Neural progenitor cell (in vitro differentiated cells): ENCODE measurements at regions not wholly inside any gene's neighbourhood (a gene's known extent, or its start where the extent isn't known, plus 50 kb on each side); places are given as distances from the start of the nearest gene placed in this dataset.

ENCODE experiments used
- DNase-seq: peaks from one replicate; pipeline ENCODE4 v3.0.0-alpha.2; 2016; ENCODE audit warnings: low spot score
- H2AFZ ChIP-seq: fragments of 200-600 bp; sonication (generic); replicated peaks from 2 replicates; pipeline ENCODE4 v1.6.1; 2016; ENCODE audit warnings: antibody characterized with exemption
- H3F3A ChIP-seq: fragments of 200-600 bp; sonication (generic); 2 replicates; pipeline ENCODE4 v1.6.1; 2016; ENCODE audit warnings: antibody characterized with exemption, low read depth
- H3K27ac ChIP-seq: fragments of 200-600 bp; sonication (generic); 2 replicates; pipeline ENCODE4 v1.5.1; 2016; ENCODE audit warnings: mild to moderate bottlenecking
- H3K27me3 ChIP-seq: fragments of 200-600 bp; sonication (generic); 2 replicates; pipeline ENCODE4 v1.6.1; 2016; ENCODE audit warnings: mild to moderate bottlenecking, moderate library complexity
- H3K36me3 ChIP-seq: fragments of 200-600 bp; sonication (generic); 2 replicates; pipeline ENCODE4 v1.5.1; 2016
- H3K4me1 ChIP-seq: fragments of 200-600 bp; sonication (generic); 2 replicates; pipeline ENCODE4 v1.6.1; 2016; ENCODE audit warnings: mixed run types
- H3K4me2 ChIP-seq: fragments of 200-600 bp; sonication (generic); 2 replicates; pipeline ENCODE4 v1.6.1; 2016
- H3K4me3 ChIP-seq: fragments of 200-600 bp; sonication (generic); 2 replicates; pipeline ENCODE4 v1.5.1; 2016
- H3K79me2 ChIP-seq: fragments of 200-600 bp; sonication (generic); 2 replicates; pipeline ENCODE4 v1.6.1; 2016; ENCODE audit warnings: low read depth
- H3K9ac ChIP-seq: fragments of 200-600 bp; sonication (generic); 2 replicates; pipeline ENCODE4 v1.6.1; 2016
- H3K9me3 ChIP-seq: fragments of 200-600 bp; sonication (generic); 2 replicates; pipeline ENCODE4 v1.5.1; 2016; ENCODE audit warnings: low read depth
- H4K20me1 ChIP-seq: fragments of 200-600 bp; sonication (generic); 2 replicates; pipeline ENCODE4 v1.6.1; 2016; ENCODE audit warnings: low read depth
- H3K27ac Mint-ChIP-seq: 3 replicates; pipeline ENCODE4 v1.8.0; 2021; ENCODE audit warnings: mixed read lengths
- H3K27me3 Mint-ChIP-seq: 2 replicates; pipeline ENCODE4 v1.8.0; 2022; ENCODE audit warnings: low read depth, mild to moderate bottlenecking, inconsistent platforms, moderate library complexity, mixed read lengths; ENCODE audit not compliant: insufficient read depth
- H3K36me3 Mint-ChIP-seq: 3 replicates; pipeline ENCODE4 v1.8.0; 2021; ENCODE audit warnings: mixed read lengths
- H3K4me1 Mint-ChIP-seq: 3 replicates; pipeline ENCODE4 v1.8.0; 2021; ENCODE audit warnings: mixed read lengths
- H3K4me3 Mint-ChIP-seq: 3 replicates; pipeline ENCODE4 v1.8.0; 2021; ENCODE audit warnings: mild to moderate bottlenecking, moderate library complexity, mixed read lengths
- H3K9me3 Mint-ChIP-seq: 3 replicates; pipeline ENCODE4 v1.8.0; 2020; ENCODE audit warnings: mixed read lengths
- CTCF ChIP-seq: fragments of 200-600 bp; sonication (generic); IDR thresholded peaks from 2 replicates; pipeline ENCODE4 v1.5.1; 2017; ENCODE audit warnings: antibody characterized with exemption, mild to moderate bottlenecking
- EZH2 ChIP-seq: fragments of 200-600 bp; sonication (generic); IDR thresholded peaks from 2 replicates; pipeline ENCODE4 v1.6.1; 2017; ENCODE audit warnings: antibody characterized with exemption, mild to moderate bottlenecking, moderate library complexity
- EZH2phosphoT487 ChIP-seq: fragments of 200-600 bp; sonication (generic); IDR thresholded peaks from 2 replicates; pipeline ENCODE4 v1.6.1; 2017; ENCODE audit warnings: antibody characterized with exemption

DNA sequence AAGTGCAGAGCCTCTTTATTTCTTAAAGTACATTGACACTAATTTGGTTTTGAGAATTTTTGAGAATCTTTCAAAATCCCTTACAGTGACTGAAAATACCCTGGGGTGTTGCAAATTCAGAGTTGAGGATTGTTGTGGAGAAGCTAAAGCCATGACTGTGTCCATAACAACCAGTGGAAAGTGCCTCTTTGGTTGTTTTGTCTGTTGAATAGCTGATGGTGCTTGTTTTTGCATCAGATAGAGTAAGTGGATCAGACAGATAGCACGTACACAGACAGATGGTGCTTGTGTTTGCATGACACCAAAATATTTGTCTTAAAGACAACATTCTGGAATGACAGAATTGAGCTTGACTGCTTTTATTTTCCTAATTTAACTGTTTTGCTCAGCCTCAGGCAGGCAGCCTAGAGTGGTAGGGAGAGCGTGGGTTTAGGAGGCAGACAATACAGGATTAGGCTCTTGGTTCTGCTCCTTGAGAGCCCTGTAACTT is 265.0 kb downstream of the IL20RB start:
- H3K9ac ChIP-seq, result no peak overlapping the region
- Mint-ChIP-seq H3K36me3 (no peaks in the 10 kb centered on the region), H3K9me3 (peaks cover 4% of the 10 kb centered on the region), H3K4me3 (no peak overlapping the region), H3K27me3 (peaks cover 12% of the 10 kb centered on the region), H3K4me1 (peaks cover 1% of the 10 kb centered on the region), H3K27ac (no peak overlapping the region)
- no peaks in the 10 kb centered on the region for H3K9me3 ChIP-seq
- H3K4me3 ChIP-seq, result no peak overlapping the region
- no peak for DNase-seq
- H3K27ac ChIP-seq, result no peak overlapping the region
- H3K27me3 ChIP-seq, result no peaks in the 10 kb centered on the region
- H3F3A ChIP-seq, result no peaks in the 10 kb centered on the region
- H3K4me1 ChIP-seq, result no peaks in the 10 kb centered on the region
- no peak overlapping the region for H3K4me2 ChIP-seq
- no peaks in the 10 kb centered on the region for H4K20me1 ChIP-seq
- no peaks in the 10 kb centered on the region for H3K36me3 ChIP-seq
- no peak overlapping the region for H2AFZ ChIP-seq
- TF ChIP-seq CTCF (no peak), EZH2phosphoT487 (no peak)
- H3K79me2 ChIP-seq, result no peaks in the 10 kb centered on the region

- Histone ChIP-seq H3K27me3 (no peaks in the 10 kb centered on the region), H3K27ac (no peak overlapping the region), H3F3A (no peaks in the 10 kb centered on the region), H3K36me3 (no peaks in the 10 kb centered on the region), H3K9ac (no peak overlapping the region), H2AFZ (no peak overlapping the region), H3K4me3 (no peak overlapping the region), H3K4me2 (no peak overlapping the region), H3K4me1 (no peaks in the 10 kb centered on the region), H3K9me3 (no peaks in the 10 kb centered on the region), H3K79me2 (no peaks in the 10 kb centered on the region), H4K20me1 (no peaks in the 10 kb centered on the region)
- no peak overlapping the region for H3K27ac Mint-ChIP-seq
- TF ChIP-seq EZH2phosphoT487 (no peak), CTCF (no peak), EZH2 (no peak)
- peaks cover 6% of the 10 kb centered on the region for H3K4me1 Mint-ChIP-seq
- H3K36me3 Mint-ChIP-seq, result no peaks in the 10 kb centered on the region
- DNase-seq, result no peak
- H3K9me3 Mint-ChIP-seq, result peaks cover 3% of the 10 kb centered on the region
- peaks cover 12% of the 10 kb centered on the region for H3K27me3 Mint-ChIP-seq
- H3K4me3 Mint-ChIP-seq, result no peak overlapping the region
Measured at GRCh38 chr3:137224464-137224863, 266.7 kb downstream of the IL20RB start.

GRCh38 chr3:137242836-137243400 is 285.1 kb downstream of the IL20RB start:
- H3K4me3 Mint-ChIP-seq, result no peak overlapping the region
- no peak overlapping the region for H3K27ac Mint-ChIP-seq
- Histone ChIP-seq H3F3A (no peaks in the 10 kb centered on the region), H3K27ac (no peak overlapping the region), H3K4me1 (peaks cover 5% of the 10 kb centered on the region), H4K20me1 (no peaks in the 10 kb centered on the region), H3K27me3 (no peaks in the 10 kb centered on the region), H3K9ac (no peak overlapping the region), H3K36me3 (no peaks in the 10 kb centered on the region), H2AFZ (peak overlapping the region; percentile 70), H3K9me3 (no peaks in the 10 kb centered on the region), H3K4me2 (no peak overlapping the region), H3K4me3 (no peak overlapping the region), H3K79me2 (no peaks in the 10 kb centered on the region)
- TF ChIP-seq CTCF, result no peak
- TF ChIP-seq EZH2phosphoT487, result no peak
- no peak for TF ChIP-seq EZH2
- H3K36me3 Mint-ChIP-seq, result no peaks in the 10 kb centered on the region
- H3K9me3 Mint-ChIP-seq, result no peaks in the 10 kb centered on the region
- peaks cover 4% of the 10 kb centered on the region for H3K4me1 Mint-ChIP-seq
- DNase-seq, result no peak
- no peaks in the 10 kb centered on the region for H3K27me3 Mint-ChIP-seq
